GM19372 (cell line): ENCODE measurements at regions not wholly inside any gene's neighbourhood (a gene's known extent, or its start where the extent isn't known, plus 50 kb on each side); places are given as distances from the start of the nearest gene placed in this dataset.

Experiments used
- ATAC-seq: cut with Tn5 transposase; IDR thresholded peaks from one replicate; pipeline ENCODE4 v1.9.1; 2021; ENCODE audit warnings: mild to moderate bottlenecking, low read depth, moderate library complexity; ENCODE audit not compliant: unreplicated experiment

GRCh38 chr6:43953256-43953655 is 174.0 kb downstream of the MRPL14 start:
- ATAC-seq, result no peak

DNA sequence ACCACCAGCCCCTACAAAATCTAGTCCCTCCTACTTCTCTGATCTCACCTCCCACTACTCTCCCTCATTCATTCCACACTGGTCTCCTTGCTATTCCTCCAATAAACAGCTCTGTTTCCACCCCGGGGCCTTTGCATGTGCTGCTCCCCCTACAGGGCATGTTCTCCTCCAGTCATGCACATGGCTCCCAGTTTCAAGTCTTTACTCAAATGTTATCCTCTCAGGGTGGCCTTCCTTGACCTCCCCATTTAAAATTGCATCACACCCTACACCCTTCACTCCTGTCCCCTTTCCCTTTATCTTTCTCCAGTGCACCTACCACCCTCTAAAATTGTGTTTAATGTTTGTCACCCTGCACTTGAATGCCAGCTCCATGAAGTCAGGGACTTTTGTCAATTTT is 174.5 kb downstream of the MRPL14 start:
- no peak for ATAC-seq

DNA sequence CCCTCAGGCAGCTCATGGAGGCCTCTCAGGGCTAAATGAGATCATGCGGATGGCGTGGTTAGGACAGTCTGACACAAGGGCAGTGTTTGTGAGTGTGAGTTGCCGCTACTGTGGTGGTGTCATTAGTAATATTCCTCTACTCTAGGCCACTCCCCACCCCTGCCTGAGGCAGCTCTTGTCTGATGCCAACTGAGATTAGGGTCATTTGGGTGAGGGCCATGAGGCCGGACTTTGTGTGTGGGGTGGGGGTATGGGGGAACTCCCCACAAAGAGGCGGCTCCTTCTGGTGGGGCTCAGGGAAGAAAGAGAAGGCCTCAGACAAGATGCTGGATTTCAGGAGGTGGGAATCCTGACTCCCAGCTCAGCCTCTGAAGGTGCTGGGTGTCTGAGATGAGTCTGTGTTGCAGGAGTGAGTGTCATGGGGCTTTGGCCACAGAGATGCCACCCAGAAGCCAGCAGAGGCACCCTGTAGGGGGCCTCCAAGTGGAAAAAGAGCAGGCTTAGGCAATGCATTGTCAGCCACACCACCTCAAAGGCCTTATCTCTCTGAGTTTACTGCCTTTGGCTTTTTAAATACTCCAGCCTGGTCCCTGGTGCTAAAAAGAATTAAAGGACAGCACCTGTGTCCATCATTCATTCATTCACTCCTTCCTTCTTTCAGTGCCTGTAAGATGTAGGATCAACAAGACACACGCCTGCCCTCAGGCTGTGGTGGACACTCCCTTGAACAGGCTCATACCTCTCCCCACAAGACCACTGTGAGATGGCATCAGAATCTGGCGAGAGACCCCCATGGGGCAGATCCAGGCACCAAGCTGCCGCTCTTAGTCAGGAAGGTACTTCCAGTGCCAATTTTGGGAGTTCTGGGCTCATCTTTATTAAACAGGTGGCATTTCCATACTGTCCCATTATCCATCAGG is 175.2 kb downstream of the MRPL14 start:
- ATAC-seq, result no peak

- no peak for ATAC-seq
Observed at GRCh38 chr6:43951063-43951755, 176.0 kb downstream of the MRPL14 start.

DNA sequence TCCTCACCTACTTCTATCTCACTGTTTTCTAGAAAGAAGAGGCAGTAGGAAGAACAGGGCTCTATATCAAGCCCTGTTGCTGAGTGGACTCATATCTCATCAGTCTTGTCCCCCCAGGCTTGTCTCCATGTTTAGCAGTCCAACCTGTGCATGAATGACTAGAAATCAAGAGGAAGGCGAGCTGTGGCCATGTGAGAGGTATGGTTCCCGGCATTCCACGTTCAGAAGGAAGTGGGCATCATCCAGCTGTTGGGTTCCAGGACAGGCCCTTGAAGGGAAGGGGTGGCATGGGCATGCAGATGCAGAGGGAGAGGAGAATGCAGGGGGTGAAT is 176.6 kb downstream of the MRPL14 start:
- ATAC-seq, result no peak

DNA sequence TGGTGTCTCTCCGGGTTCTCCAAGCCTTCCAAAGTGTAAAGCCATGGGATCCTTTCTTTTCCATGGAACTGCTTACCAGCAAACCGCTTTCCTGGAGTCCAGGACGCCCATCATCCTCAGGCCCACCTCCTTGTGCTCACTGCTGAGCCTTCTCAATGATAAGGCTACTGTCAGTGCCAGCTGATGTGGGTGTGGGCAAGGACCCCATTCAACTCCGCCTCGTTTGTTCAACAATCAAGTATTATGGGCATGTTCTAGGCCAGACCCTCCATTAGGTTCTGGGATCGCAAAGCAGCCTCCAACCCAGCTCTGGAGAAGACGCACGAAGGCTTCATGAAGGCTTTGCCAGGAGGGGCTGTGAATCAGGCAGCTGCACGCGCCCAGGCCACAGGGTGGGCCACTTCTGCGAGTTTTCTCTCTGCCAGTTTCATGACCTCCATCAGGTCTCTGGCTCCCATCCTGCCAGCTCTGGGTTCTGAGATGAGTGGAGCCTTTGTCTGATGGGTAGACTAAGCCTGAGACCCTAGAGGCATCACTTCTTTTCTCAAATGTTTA is 177.1 kb downstream of the MRPL14 start:
- no peak for ATAC-seq

GRCh38 chr6:43949551-43949991 is 177.7 kb downstream of the MRPL14 start:
- ATAC-seq, result no peak

DNA sequence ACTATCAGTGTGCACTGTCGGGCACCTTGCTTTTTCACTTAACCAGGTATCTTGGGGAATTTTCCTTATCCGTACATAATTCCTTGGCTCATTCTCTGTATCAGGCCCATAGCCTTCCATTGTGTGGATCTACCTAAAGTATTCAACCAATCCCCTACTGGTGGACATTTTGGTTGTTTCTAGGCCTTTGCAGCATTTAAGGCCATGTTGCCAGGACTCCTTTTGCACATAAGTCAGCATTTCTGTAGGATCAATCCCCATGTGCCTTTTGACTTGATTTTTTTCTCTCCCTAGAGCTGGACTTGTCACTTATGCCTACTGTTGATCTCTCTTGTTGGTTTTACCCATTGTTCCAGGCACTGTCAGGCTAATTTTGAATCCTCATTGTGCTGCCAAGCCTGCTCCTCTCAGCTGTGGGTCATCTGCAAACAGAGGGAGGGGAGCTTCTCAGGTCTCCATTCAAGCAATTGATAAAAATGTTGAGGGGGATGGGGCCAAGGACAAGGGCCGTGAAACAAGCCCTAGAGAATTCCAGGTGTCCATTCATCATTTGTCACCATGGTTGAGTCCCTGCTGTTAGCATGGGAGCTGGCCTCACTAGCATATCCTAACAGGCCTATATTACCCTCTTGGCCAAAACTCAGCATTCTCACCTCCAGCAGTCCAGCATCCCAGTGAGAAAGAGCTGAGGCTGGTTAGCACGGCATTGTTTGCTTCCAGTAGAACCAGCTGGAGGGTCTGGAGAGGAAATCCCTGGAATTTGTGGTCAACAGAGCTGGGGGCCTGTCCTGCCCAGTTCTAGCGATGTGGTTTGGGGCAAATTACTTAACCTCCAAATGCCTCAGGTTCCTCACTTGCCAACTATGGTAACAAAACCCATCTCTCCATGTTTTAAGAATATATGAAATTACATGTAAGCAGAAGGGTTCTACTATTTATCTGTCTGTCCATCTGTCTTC is 178.4 kb downstream of the MRPL14 start:
- no peak for ATAC-seq

DNA sequence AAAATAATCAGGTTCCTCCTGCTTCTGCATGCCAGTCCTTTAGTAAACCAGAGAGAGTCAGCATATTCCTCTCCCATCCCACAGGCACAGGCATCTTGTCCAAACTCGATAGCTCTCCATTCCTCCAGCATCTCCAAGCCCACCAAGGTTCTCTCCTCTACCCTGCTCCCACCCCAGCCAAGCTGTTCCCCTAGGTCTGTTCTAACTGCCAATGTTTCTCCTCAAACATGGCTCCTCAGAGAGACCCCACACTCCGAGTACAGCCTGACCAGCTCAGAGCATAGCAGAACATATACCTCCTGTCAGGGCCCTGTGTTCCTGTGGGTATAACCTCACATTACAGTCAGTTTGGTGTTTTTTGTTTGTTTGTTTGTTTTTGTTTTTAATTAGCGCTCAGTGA is 177.8 kb downstream of the VEGFA start:
- ATAC-seq, result no peak

- ATAC-seq, result no peak
Observed at GRCh38 chr6:43946641-43947363, 176.8 kb downstream of the VEGFA start.

- ATAC-seq, result no peak
Observed at GRCh38 chr6:43945768-43946080, 175.7 kb downstream of the VEGFA start.

DNA sequence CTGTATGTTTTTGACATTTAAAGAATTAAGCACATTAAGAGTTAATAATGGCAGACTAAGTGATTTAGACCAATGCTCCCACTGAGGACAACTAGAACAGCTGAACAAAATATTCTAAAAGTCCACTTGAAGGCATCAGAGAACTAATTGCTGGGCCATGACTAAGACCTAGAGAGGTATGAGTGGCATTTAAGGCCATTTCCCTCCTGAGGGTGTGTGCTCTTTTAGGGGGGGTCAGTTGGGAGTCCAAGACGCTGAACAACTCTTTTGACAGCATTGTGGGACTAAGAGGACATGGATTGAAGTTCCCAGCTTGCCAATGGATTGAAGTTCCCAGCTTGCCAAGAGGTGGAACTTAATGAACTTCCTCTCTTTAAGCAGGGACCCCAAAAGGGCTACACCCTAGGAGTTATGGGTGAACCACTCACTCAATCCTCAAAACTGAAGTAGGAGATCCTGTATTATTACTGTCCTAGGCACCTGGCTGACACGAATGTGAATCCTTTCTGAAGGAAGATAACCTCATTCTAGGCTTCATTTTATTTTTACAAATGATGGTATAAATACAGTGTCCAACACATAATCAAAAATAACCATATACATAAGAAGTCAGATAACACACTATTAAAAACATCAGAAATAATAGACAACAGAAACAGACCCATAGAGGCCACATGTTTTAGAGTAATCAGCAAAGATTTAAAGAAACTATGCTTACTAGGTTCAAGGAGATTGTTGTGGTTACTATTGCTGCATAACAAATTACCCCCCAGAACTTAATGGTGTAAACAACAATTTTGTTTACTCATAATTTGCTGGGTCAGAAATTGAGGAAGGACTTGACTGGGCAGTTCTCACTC is 175.1 kb downstream of the VEGFA start:
- ATAC-seq, result no peak

- no peak for ATAC-seq
Observed at GRCh38 chr6:43943781-43944250, 173.8 kb downstream of the VEGFA start.

- no peak for ATAC-seq
Observed at GRCh38 chr6:43943099-43943766, 173.2 kb downstream of the VEGFA start.

DNA sequence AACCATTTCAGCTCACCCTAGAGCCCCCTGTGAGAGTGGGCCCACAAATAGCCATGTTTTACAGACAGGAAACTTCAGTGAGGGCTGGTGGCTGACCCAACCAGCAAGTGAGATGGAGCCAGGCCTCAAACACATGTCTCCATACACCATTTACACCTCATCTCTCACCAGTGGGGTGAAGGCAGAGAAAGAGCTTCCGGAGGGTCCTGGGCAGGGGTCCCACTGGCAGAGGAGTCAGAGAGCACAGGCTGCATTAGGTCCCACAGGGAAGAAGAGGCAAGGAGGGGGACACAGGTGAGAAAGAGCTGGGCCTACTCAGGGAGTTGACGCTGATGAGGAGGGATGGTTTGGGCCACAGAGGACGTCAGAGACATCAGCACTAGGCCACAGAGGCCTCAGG is 172.6 kb downstream of the VEGFA start:
- ATAC-seq, result no peak

DNA sequence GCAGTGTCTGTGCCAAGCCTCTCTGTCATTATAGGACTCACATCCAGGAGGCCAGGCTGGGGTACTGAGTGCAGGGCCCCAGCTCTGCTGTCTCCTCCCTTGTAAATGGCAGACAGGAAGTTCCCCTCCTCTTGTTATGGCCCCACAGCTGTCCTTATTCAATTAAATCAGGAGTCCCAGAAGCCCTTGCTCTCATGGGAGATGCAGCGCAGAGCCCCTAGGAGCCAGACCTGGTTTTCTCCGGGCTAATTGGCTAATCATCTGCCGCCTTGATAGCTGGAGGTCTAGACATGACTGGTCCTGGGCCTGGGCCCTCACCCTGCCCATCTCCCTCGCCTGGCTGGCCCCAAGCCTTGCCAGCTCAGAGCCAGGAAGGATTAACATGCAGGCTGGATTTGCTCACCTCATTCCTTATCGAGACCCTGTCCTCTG is 172.0 kb downstream of the VEGFA start:
- ATAC-seq, result no peak

DNA sequence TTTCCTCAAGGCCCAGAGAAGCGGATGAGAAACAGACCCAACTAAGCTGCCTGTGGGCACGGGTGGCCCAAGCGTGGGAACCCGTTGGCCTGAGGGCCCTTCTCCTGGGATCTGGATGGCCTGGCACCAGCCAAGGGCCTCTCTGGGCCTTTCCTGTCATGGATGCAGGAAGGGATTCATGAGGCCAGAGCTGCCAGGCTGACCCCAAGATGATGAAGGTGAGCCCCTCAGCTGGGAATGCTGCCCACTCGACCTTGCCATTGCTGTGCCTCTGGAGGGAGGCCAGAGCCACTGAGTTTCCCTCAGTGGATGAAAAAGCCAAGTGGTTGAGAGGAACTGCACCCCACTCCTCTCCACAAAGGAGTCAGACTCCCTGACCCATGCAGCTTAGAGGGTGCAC is 171.2 kb downstream of the VEGFA start:
- no peak for ATAC-seq

DNA sequence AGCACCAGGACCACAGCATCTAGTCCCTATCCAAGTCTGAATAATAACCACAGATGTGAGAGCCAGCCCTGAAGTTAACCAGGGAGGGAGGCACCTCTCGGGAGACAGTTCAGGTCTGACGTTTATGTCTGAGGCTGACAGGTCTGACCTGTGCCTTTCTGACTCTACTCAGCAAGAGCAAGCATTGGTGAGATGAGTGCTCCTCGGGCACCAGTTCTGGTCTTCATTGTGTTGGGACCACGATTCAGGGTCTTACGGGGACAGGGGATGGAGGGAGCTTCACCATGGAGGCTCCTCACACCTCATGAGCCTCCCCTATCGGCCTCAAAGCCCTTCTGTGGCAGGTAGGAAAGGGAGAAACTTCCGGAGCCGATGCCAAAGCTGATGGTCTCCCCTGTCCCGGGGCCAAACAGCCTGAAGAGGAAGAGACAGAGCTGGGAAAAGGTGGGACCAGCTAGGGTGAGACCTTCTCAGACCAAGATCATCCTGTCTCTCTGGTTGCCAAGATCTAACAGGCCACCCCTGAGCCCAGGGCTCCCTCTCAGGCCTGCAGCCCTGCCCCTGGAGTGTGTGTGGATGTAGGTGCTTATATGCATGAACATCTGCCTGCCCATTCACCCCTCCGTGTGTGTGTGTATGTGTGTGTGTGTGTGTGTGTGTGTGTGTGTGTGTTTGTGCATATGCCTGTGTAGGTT is 170.5 kb downstream of the VEGFA start:
- no peak for ATAC-seq
